AG10803 (cell line): ENCODE measurements at regions not wholly inside any gene's neighbourhood (a gene's known extent, or its start where the extent isn't known, plus 50 kb on each side); places are given as distances from the start of the nearest gene placed in this dataset.

Experiments
- DNase-seq: peaks from one replicate; pipeline ENCODE4 v3.0.0; 2010; ENCODE audit warnings: low read depth
- H3K4me3 ChIP-seq: 2 replicates; pipeline ENCODE4 v1.5.1; 2011; ENCODE audit warnings: mild to moderate bottlenecking, low read length, control low read depth
- TF ChIP-seq, protein P1 (sequence below): conservative IDR thresholded peaks from 2 replicates; pipeline ENCODE4 v1.5.1; 2011; ENCODE audit warnings: mild to moderate bottlenecking, low read length, control low read depth, inconsistent platforms

DNA sequence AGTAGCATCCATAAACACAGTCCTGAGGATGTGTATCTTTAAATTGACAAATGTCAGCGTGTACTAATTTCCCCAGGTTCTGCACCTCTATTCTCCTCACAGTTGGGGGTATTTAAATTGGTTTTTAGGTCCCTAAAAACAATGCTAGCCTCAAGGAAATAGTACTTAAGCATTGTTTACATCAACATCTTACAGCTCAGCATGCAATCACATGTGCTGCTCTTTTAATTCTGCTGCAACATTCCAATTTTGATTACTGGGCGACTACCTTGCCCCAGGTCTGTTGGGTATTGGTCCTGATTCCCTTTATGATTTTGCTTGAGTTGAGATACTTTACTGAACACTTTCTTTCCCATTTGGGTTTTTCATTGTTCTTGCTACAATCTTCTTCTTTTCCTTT lies 616.6 kb downstream of the CCER1 start:
- no peak for DNase-seq
- TF ChIP-seq, protein P1, sequence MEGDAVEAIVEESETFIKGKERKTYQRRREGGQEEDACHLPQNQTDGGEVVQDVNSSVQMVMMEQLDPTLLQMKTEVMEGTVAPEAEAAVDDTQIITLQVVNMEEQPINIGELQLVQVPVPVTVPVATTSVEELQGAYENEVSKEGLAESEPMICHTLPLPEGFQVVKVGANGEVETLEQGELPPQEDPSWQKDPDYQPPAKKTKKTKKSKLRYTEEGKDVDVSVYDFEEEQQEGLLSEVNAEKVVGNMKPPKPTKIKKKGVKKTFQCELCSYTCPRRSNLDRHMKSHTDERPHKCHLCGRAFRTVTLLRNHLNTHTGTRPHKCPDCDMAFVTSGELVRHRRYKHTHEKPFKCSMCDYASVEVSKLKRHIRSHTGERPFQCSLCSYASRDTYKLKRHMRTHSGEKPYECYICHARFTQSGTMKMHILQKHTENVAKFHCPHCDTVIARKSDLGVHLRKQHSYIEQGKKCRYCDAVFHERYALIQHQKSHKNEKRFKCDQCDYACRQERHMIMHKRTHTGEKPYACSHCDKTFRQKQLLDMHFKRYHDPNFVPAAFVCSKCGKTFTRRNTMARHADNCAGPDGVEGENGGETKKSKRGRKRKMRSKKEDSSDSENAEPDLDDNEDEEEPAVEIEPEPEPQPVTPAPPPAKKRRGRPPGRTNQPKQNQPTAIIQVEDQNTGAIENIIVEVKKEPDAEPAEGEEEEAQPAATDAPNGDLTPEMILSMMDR, result no peak
- no peak overlapping the region for H3K4me3 ChIP-seq

DNA sequence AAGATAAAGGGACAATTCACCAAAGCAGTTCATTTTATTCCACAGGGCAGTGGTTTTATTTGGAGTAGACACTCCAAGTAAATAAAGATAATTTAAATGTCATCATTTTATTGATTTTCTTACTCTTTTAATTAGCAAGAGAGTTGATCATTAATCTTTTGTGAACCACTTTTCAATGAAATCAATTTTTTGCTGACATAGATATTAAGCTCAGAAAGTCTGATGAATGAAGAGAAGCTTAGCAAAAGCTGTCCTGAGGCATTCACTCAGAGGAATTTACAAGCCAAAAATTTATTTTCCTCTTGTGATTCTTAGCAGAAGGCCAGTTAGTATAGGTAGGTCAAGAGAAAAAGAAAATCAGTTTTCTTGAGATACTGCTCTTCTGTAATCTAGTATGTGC lies 618.0 kb downstream of the CCER1 start:
- H3K4me3 ChIP-seq, result no peak overlapping the region
- DNase-seq, result no peak
- TF ChIP-seq, protein P1, result no peak

DNA sequence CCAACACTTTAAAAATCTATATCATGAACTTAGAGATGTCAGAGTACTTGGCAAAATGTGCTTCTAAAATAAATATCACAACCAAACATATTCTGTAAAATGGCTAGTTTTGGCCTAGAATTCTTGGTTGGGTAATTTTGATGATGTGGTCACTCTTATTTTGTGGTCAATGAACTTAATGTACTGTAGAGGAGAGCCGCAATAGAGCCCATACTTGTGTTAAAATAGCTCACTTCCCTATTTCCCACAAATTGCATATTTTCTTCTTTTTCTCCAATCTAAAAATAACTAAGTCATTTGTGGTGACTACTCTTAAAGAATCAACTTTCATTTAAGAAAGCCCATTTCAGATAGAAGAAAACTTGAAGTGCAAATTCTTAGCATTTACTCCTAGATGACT lies 619.4 kb downstream of the CCER1 start:
- TF ChIP-seq, protein P1, result no peak
- DNase-seq, result peak; percentile 79
- H3K4me3 ChIP-seq, result no peak overlapping the region

- DNase-seq, result peak; percentile 4
- H3K4me3 ChIP-seq, result no peak overlapping the region
These were observed 621.0 kb downstream of the CCER1 start for GRCh38 chr12:90333939-90334338.

GRCh38 chr12:90333424-90333823 lies 621.6 kb downstream of the CCER1 start:
- H3K4me3 ChIP-seq, result no peak overlapping the region
- TF ChIP-seq, protein P1, result no peak

More at GRCh38 chr12:90333939-90334338, 621.0 kb downstream of the CCER1 start:
- TF ChIP-seq, protein P1, result no peak

DNA sequence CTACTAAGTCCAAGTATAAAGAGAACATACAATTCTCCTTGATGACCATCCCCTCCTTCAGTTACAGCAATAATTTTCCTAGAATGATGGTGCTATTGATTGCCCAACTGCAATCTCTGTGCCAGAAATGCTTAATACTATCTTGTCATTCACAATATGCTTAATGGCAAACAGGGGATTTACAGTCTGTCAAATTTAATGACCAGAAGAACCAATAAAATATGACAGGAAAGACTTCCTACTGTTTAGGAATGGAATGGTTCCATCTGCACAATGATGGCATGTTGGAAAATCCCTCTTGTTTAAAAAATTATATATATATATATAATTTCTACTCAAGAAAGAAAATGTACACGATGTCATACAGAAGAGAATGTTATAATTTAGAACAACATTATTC lies 623.2 kb downstream of the CCER1 start:
- TF ChIP-seq, protein P1, result no peak

More at GRCh38 chr12:90333424-90333823, 621.6 kb downstream of the CCER1 start:
- DNase-seq, result no peak

DNA sequence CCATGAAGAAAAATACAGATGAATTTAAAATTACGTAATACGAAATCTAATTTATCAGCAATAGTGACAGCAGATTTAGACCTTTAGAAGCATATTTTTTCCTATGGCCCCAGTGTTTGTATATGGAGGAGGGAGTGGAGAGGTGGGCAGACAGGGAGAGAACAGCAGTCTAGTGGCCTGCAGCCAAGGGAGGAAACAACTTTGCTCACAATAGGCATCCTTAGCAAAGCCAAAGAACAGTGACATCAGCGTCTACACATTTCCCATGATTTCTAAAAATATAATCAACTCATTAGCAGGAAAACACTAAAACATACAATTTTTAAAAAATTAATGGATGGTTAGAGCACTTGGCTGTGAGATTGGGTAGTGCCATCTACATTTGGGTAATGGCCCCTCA lies 622.6 kb upstream of the ATP2B1 start:
- DNase-seq, result no peak
- H3K4me3 ChIP-seq, result no peak overlapping the region
- TF ChIP-seq, protein P1, result no peak

More for the DNA sequence above, 623.2 kb downstream of the CCER1 start:
- DNase-seq, result no peak
- no peak overlapping the region for H3K4me3 ChIP-seq
